Ovary (tissue), 3 donors: ENCODE measurements at regions not wholly inside any gene's neighbourhood (a gene's known extent, or its start where the extent isn't known, plus 50 kb on each side); places are given as distances from the start of the nearest gene placed in this dataset.

Experiments
- POLR2A ChIP-seq: fragments of 450-650 bp; IDR thresholded peaks from one replicate; pipeline ENCODE4 v1.6.1; 2017; ENCODE audit warnings: antibody characterized with exemption, mild to moderate bottlenecking, moderate library complexity
- TF ChIP-seq, protein P1 (sequence below), 3 donors: fragments of 450-650 bp in 2 of 3; fragments of 200-600 bp in 1 of 3; IDR thresholded peaks; one replicate each; pipeline versions ENCODE4 v1.5.1 to v1.8.0; 2016 to 2022; ENCODE audit warnings: antibody characterized with exemption in 3 of 3, mild to moderate bottlenecking in 1 of 3
- donor health status: DM: no; HTN: no; CAD: no.

DNA sequence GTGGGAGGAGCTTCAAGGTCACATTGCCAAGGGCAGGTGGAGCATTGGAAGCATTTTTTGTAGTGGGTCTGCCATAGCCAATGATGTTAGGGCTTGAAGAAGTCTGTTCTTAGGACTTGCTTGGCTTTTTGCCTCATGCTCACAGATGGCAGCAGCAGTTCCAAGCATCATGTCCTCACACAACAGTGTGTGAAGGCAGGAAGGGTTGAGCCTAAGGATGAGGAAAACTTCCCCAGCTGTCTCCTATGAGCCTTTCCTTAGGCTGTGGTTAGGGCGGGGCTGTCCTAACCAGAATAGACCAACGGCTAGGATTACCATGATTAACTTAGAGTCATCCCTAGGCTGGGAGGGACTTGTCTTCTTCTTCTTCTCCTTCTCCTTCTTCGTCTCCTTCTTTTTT, 76.2 kb upstream of the KCNA1 start:
- TF ChIP-seq, protein P1, sequence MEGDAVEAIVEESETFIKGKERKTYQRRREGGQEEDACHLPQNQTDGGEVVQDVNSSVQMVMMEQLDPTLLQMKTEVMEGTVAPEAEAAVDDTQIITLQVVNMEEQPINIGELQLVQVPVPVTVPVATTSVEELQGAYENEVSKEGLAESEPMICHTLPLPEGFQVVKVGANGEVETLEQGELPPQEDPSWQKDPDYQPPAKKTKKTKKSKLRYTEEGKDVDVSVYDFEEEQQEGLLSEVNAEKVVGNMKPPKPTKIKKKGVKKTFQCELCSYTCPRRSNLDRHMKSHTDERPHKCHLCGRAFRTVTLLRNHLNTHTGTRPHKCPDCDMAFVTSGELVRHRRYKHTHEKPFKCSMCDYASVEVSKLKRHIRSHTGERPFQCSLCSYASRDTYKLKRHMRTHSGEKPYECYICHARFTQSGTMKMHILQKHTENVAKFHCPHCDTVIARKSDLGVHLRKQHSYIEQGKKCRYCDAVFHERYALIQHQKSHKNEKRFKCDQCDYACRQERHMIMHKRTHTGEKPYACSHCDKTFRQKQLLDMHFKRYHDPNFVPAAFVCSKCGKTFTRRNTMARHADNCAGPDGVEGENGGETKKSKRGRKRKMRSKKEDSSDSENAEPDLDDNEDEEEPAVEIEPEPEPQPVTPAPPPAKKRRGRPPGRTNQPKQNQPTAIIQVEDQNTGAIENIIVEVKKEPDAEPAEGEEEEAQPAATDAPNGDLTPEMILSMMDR (IDR thresholded peaks at IDR 0.05), result no peak
- no peak for TF ChIP-seq POLR2A
